ENCODE measurements at regions not wholly inside any gene's neighbourhood (a gene's known extent, or its start where the extent isn't known, plus 50 kb on each side); places are given as distances from the start of the nearest gene placed in this dataset.

GRCh38 chr9:84554069-84554664 is 115.4 kb upstream of the NTRK2 start:
- Histone ChIP-seq H3K36me3 (ENCODE audit: control insufficient read depth, insufficient read depth, low read length) (no peaks in the 10 kb centered on the region), H3K9me3 (ENCODE audit: control insufficient read depth, insufficient read depth, low read length) (no peaks in the 10 kb centered on the region), H3K27ac (ENCODE audit: low read depth, low read length) (no peak overlapping the region), H3K27me3 (ENCODE audit: control insufficient read depth, insufficient read depth, low read length) (no peaks in the 10 kb centered on the region), H3K4me3 (ENCODE audit: low read depth, low read length) (no peak overlapping the region), H3K4me1 (ENCODE audit: control insufficient read depth, insufficient read depth, low read length) (no peaks in the 10 kb centered on the region)
- DNase-seq (ENCODE audit: low read depth in 4 of 6, low spot score in 6 of 6) = no peak
- no CpG with 5 or more reads among the region's 1 CpG for WGBS (ENCODE audit: insufficient coverage)

DNA sequence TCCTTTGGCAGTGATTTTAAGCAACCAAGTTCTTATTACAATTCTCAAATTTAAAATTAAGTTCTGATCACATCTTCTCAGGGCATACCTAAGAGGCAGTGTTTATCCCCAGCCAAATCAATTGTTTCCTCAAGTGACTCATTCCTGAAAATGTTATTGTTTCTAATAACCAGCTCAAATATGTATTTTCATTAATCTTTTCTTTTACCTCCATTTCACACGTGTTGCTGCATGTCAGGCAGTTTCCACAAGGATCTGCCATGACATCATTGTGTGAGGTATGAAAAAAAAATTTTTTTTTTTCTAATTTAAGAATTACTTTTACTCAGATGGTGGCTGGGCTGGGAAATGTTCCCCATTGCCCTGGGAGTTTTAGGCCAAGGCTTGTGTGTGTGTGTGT is 113.0 kb upstream of the NTRK2 start:
- H3K9me3 ChIP-seq (ENCODE audit: control insufficient read depth, insufficient read depth, low read length) = no peaks in the 10 kb centered on the region
- H3K27me3 ChIP-seq (ENCODE audit: control insufficient read depth, insufficient read depth, low read length) = no peaks in the 10 kb centered on the region
- peak in 1 of 6 donors; percentile 68 for DNase-seq (ENCODE audit: low read depth in 4 of 6, low spot score in 6 of 6)
- no peak overlapping the region for H3K4me3 ChIP-seq (ENCODE audit: low read depth, low read length)
- H3K4me1 ChIP-seq (ENCODE audit: control insufficient read depth, insufficient read depth, low read length) = no peaks in the 10 kb centered on the region
- no CpG with 5 or more reads among the region's 1 CpG for WGBS (ENCODE audit: insufficient coverage)
- no peaks in the 10 kb centered on the region for H3K36me3 ChIP-seq (ENCODE audit: control insufficient read depth, insufficient read depth, low read length)
- no peak overlapping the region for H3K27ac ChIP-seq (ENCODE audit: low read depth, low read length)

DNA sequence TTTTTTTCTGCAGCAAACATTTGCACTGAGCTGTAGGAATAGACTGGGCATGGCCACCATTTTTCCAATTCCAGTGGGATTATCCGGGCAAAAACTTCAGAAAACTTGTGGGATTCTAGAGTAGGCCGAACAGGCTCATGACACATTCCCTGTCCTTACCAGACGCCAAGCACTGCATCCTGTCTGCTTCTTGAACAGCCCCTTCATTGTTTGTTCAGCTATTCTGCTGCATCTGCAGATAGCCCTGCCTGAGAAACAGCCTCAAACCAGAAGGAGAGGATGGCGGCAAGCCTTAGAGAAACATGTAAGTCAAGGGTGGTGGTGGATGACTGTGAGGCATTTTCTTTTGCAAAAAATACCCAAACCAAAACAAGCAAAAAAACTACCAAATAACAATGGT is 111.8 kb upstream of the NTRK2 start:
- peak in 1 of 6 donors; percentile 21 for DNase-seq (ENCODE audit: low read depth in 4 of 6, low spot score in 6 of 6)
- H3K27me3 ChIP-seq (ENCODE audit: control insufficient read depth, insufficient read depth, low read length) = no peaks in the 10 kb centered on the region
- no peak overlapping the region for H3K27ac ChIP-seq (ENCODE audit: low read depth, low read length)
- H3K9me3 ChIP-seq (ENCODE audit: control insufficient read depth, insufficient read depth, low read length) = no peaks in the 10 kb centered on the region
- no peak overlapping the region for H3K4me3 ChIP-seq (ENCODE audit: low read depth, low read length)
- WGBS (ENCODE audit: insufficient coverage) = 65% methylated on average over 3 of the region's 4 CpGs
- H3K4me1 ChIP-seq (ENCODE audit: control insufficient read depth, insufficient read depth, low read length) = no peaks in the 10 kb centered on the region
- H3K36me3 ChIP-seq (ENCODE audit: control insufficient read depth, insufficient read depth, low read length) = no peaks in the 10 kb centered on the region

GRCh38 chr9:84563691-84564090 is 105.8 kb upstream of the NTRK2 start:
- no peaks in the 10 kb centered on the region for H3K9me3 ChIP-seq (ENCODE audit: control insufficient read depth, insufficient read depth, low read length)
- H3K27me3 ChIP-seq (ENCODE audit: control insufficient read depth, insufficient read depth, low read length) = no peaks in the 10 kb centered on the region
- no peaks in the 10 kb centered on the region for H3K36me3 ChIP-seq (ENCODE audit: control insufficient read depth, insufficient read depth, low read length)
- H3K4me3 ChIP-seq (ENCODE audit: low read depth, low read length) = no peak overlapping the region
- H3K4me1 ChIP-seq (ENCODE audit: control insufficient read depth, insufficient read depth, low read length) = no peaks in the 10 kb centered on the region
- no peak for DNase-seq (ENCODE audit: low read depth in 4 of 6, low spot score in 6 of 6)
- no peak overlapping the region for H3K27ac ChIP-seq (ENCODE audit: low read depth, low read length)

GRCh38 chr9:84567805-84568204 is 101.7 kb upstream of the NTRK2 start:
- no peak overlapping the region for H3K27ac ChIP-seq (ENCODE audit: low read depth, low read length)
- H3K27me3 ChIP-seq (ENCODE audit: control insufficient read depth, insufficient read depth, low read length) = no peaks in the 10 kb centered on the region
- WGBS (ENCODE audit: insufficient coverage) = 29% methylated on average over 1 of the region's 1 CpG
- H3K9me3 ChIP-seq (ENCODE audit: control insufficient read depth, insufficient read depth, low read length) = no peaks in the 10 kb centered on the region
- H3K4me1 ChIP-seq (ENCODE audit: control insufficient read depth, insufficient read depth, low read length) = no peaks in the 10 kb centered on the region
- no peaks in the 10 kb centered on the region for H3K36me3 ChIP-seq (ENCODE audit: control insufficient read depth, insufficient read depth, low read length)
- H3K4me3 ChIP-seq (ENCODE audit: low read depth, low read length) = no peak overlapping the region
- peak in 1 of 6 donors; percentile 72 for DNase-seq (ENCODE audit: low read depth in 4 of 6, low spot score in 6 of 6)

DNA sequence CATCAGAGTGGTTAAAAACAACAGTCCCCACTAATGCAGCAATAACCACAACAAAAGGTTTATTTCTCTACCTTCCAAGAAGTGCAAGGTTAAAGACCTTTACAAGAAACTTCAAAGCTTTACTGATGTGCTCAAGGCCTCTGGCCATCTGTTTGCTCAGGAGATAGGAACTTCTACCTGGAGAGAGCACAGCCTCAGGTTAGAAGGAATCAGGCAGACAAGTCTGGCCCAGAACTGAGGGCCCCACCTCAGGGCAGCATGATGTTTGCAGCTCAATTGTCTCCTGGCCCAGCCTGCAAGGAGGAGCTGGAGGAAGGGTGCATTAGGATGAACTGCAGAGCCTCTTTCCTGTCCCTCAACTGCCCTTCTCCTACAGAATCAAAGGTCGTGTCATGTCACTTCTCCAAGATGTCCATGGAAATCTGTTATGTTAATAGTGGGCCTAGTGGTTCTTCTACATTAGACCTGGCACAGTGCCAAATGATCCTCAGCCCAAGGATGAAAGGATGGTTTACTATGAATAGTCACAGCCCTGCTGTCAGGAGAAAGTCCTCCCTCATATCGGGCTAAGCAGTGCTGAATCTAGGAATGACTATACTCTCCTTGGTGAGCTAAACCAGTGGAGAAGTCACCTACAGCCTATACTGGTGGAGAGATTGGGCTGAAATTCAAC is 98.9 kb upstream of the NTRK2 start:
- DNase-seq (ENCODE audit: low read depth in 4 of 6, low spot score in 6 of 6) = no peak
- H3K4me3 ChIP-seq (ENCODE audit: low read depth, low read length) = no peak overlapping the region
- H3K36me3 ChIP-seq (ENCODE audit: control insufficient read depth, insufficient read depth, low read length) = no peaks in the 10 kb centered on the region
- no peaks in the 10 kb centered on the region for H3K4me1 ChIP-seq (ENCODE audit: control insufficient read depth, insufficient read depth, low read length)
- no peaks in the 10 kb centered on the region for H3K9me3 ChIP-seq (ENCODE audit: control insufficient read depth, insufficient read depth, low read length)
- no CpG with 5 or more reads among the region's 2 CpGs for WGBS (ENCODE audit: insufficient coverage)
- no peak overlapping the region for H3K27ac ChIP-seq (ENCODE audit: low read depth, low read length)
- H3K27me3 ChIP-seq (ENCODE audit: control insufficient read depth, insufficient read depth, low read length) = no peaks in the 10 kb centered on the region

- WGBS (ENCODE audit: insufficient coverage) = 43% methylated on average over 4 of the region's 4 CpGs
Observed at GRCh38 chr9:84573083-84573482, 96.4 kb upstream of the NTRK2 start.

DNA sequence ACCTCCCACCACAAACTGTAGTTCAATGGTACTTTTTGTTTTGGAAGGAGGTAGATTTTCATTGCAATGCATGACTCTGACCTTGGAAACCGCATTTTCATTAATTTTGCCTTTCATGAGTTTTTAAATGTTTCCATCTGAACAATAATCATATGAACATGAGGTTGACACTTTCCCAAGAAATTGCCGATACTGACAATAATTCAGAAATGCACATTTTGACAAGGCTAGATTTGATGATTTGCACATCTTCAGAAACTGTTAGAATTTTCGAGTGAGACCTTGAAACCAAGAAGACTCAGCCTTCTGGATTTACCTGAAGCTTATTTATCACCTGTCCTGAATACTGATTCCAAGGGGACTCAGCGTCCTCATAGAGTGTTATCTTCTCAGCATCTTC is 93.8 kb upstream of the NTRK2 start:
- H3K4me1 ChIP-seq (ENCODE audit: control insufficient read depth, insufficient read depth, low read length) = no peaks in the 10 kb centered on the region
- no peak for DNase-seq (ENCODE audit: low read depth in 4 of 6, low spot score in 6 of 6)
- H3K27me3 ChIP-seq (ENCODE audit: control insufficient read depth, insufficient read depth, low read length) = no peaks in the 10 kb centered on the region
- no peak overlapping the region for H3K27ac ChIP-seq (ENCODE audit: low read depth, low read length)
- H3K36me3 ChIP-seq (ENCODE audit: control insufficient read depth, insufficient read depth, low read length) = no peaks in the 10 kb centered on the region
- H3K9me3 ChIP-seq (ENCODE audit: control insufficient read depth, insufficient read depth, low read length) = no peaks in the 10 kb centered on the region
- WGBS (ENCODE audit: insufficient coverage) = 90% methylated on average over 2 of the region's 4 CpGs
- H3K4me3 ChIP-seq (ENCODE audit: low read depth, low read length) = no peak overlapping the region

More at GRCh38 chr9:84573083-84573482, 96.4 kb upstream of the NTRK2 start:
- peak in 1 of 6 donors; percentile 38 for DNase-seq (ENCODE audit: low read depth in 4 of 6, low spot score in 6 of 6)
- Histone ChIP-seq H3K36me3 (ENCODE audit: control insufficient read depth, insufficient read depth, low read length) (no peaks in the 10 kb centered on the region), H3K27me3 (ENCODE audit: control insufficient read depth, insufficient read depth, low read length) (no peaks in the 10 kb centered on the region), H3K9me3 (ENCODE audit: control insufficient read depth, insufficient read depth, low read length) (no peaks in the 10 kb centered on the region), H3K27ac (ENCODE audit: low read depth, low read length) (no peak overlapping the region), H3K4me1 (ENCODE audit: control insufficient read depth, insufficient read depth, low read length) (no peaks in the 10 kb centered on the region), H3K4me3 (ENCODE audit: low read depth, low read length) (no peak overlapping the region)

- Histone ChIP-seq H3K36me3 (ENCODE audit: control insufficient read depth, insufficient read depth, low read length) (no peaks in the 10 kb centered on the region), H3K27me3 (ENCODE audit: control insufficient read depth, insufficient read depth, low read length) (no peaks in the 10 kb centered on the region), H3K9me3 (ENCODE audit: control insufficient read depth, insufficient read depth, low read length) (no peaks in the 10 kb centered on the region), H3K4me1 (ENCODE audit: control insufficient read depth, insufficient read depth, low read length) (peaks cover 3% of the 10 kb centered on the region), H3K4me3 (ENCODE audit: low read depth, low read length) (no peak overlapping the region), H3K27ac (ENCODE audit: low read depth, low read length) (no peak overlapping the region)
- 80% methylated on average over 1 of the region's 2 CpGs for WGBS (ENCODE audit: insufficient coverage)
- no peak for DNase-seq (ENCODE audit: low read depth in 4 of 6, low spot score in 6 of 6)
Observed at GRCh38 chr9:84583866-84584265, 85.7 kb upstream of the NTRK2 start.

DNA sequence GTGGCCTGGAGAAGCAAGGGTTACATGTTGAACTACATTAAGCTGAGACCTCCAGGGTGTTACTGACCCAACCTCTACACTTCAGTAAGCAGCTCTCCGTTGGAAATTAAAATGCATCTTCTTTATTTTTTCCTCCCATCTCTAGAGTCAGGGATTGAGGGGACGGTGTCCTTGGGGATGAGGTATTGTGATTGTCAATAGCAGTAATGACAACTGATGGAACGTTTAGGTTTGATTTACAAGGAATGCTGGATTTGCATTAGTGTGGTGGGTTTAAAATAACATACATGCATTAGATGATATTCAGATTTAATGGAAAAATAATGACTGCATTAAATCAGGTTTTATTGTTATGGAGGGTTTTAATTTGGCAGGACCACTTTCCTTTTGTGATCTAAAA is 82.9 kb upstream of the NTRK2 start:
- no peak overlapping the region for H3K27ac ChIP-seq (ENCODE audit: low read depth, low read length)
- H3K9me3 ChIP-seq (ENCODE audit: control insufficient read depth, insufficient read depth, low read length) = no peaks in the 10 kb centered on the region
- WGBS (ENCODE audit: insufficient coverage) = no CpG with 5 or more reads among the region's 3 CpGs
- H3K4me1 ChIP-seq (ENCODE audit: control insufficient read depth, insufficient read depth, low read length) = peaks cover 3% of the 10 kb centered on the region
- no peak overlapping the region for H3K4me3 ChIP-seq (ENCODE audit: low read depth, low read length)
- DNase-seq (ENCODE audit: low read depth in 4 of 6, low spot score in 6 of 6) = peak in 1 of 6 donors; percentile 74
- H3K27me3 ChIP-seq (ENCODE audit: control insufficient read depth, insufficient read depth, low read length) = no peaks in the 10 kb centered on the region
- H3K36me3 ChIP-seq (ENCODE audit: control insufficient read depth, insufficient read depth, low read length) = no peaks in the 10 kb centered on the region
